ENCODE measurements at regions not wholly inside any gene's neighbourhood (a gene's known extent, or its start where the extent isn't known, plus 50 kb on each side); places are given as distances from the start of the nearest gene placed in this dataset.

GRCh38 chr9:3735251-3735650 is 209.4 kb upstream of the RFX3 start:
- TF ChIP-seq POLR2A (IDR thresholded peaks at IDR 0.05) (no peak), CTCF (IDR thresholded peaks at IDR 0.05) (no peak)

Data from lower leg skin (tissue), 3 donors.